HG02981 (cell line): ENCODE measurements at regions not wholly inside any gene's neighbourhood (a gene's known extent, or its start where the extent isn't known, plus 50 kb on each side); places are given as distances from the start of the nearest gene placed in this dataset.
"Not testable (repeated sequence)": the region's sequence is repeated elsewhere in the genome, so short reads cannot be mapped to it uniquely, and the experiment has no call there.

Source experiments
- ATAC-seq: cut with Tn5 transposase; IDR thresholded peaks from one replicate; pipeline ENCODE4 v1.9.1; 2021; ENCODE audit warnings: mild to moderate bottlenecking, moderate library complexity; ENCODE audit not compliant: unreplicated experiment

DNA sequence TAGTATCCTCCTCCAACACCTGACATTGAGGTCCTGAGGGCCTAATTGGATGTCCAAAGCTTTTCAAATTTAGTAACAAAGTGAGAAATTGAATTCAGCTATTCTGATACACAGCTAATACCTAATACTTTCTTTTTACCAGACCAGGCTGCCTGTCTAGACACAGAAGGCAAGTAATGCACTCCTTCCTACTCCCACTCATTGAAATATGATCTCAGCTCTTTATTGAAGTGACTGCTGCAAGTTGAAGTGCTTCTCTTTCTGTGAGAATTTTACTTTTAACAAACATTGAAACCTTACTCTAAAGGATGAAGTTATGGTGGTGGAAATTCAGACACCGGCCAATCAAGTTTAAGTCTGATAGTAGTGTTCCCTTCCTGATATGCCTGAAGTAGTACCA is 90.8 kb upstream of the OGFRL1 start:
- no peak for ATAC-seq

DNA sequence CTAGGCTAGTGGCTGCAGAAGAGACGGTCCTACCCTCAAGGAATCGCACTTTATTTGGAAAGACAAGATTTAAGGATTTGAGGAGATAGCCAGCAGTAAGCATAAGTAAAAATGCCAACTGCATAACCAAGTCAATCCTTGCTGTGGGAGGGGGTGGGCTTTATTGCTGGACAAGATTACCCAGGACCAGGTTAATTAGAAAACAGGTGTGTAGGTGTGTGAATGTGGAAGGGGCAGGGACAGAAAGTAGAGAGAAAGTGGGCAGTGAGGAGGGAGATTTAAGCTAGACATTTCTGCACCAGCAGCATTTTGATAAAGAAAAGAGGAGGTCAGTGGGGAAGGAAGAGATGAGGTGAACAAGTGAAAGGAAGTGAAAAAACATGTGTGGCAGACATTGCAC is 89.7 kb upstream of the OGFRL1 start:
- ATAC-seq = no peak

DNA sequence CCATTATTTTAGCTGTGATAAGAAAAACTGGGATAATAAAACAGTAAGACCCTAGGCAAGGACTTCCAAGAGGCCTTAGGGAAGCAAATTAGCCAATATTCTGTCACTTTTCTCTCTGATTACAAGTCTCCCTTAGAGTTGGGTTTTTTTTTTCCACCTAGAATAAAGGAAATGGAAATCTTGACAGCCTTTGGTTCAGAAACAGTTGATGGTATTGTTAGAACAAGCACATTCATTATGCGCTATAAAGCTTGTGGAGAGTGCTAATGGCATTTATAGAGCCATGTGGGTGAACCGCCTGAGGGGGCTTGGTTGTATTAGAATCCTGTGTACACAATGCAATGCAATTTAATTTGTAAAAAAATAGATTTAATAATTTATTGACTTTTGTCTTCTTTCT is 88.9 kb upstream of the OGFRL1 start:
- no peak for ATAC-seq

DNA sequence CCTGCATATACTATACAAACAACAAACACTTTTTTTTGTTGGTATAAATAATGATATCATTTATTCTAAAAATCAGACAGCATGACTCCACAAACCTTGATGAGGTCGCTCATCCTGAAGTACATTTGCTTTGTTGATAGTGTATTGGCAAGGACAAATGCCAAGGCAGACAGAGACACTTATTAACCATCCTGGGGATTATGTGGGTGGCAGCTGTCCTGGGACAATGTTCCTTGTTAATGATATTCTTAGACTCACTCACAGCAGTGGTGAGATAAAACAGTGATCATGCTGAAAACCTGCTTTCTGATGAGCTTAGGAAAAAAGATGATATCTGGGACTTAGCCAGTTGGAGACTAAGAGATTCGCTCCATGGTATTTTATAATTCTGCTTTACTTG is 85.4 kb upstream of the OGFRL1 start:
- no peak for ATAC-seq

DNA sequence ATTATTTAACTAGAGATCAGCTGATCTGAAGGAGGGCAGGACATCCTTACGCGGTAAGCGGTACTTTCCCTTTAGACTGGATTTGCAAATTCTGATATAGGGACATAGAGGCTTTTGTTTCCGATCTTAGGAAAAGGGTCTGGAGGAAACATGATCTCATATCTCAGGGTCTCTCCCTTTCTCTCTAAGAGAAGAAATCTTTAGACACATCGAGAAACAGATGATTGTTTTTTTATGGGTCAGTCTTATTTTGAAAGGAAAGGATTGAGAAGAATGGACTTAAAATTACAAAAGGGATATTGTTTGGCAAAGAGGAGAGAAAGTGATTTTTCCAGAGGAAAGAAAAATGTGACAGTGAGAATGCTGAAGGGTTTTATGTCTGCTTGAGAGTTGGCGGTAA is 83.9 kb upstream of the OGFRL1 start:
- no peak for ATAC-seq

DNA sequence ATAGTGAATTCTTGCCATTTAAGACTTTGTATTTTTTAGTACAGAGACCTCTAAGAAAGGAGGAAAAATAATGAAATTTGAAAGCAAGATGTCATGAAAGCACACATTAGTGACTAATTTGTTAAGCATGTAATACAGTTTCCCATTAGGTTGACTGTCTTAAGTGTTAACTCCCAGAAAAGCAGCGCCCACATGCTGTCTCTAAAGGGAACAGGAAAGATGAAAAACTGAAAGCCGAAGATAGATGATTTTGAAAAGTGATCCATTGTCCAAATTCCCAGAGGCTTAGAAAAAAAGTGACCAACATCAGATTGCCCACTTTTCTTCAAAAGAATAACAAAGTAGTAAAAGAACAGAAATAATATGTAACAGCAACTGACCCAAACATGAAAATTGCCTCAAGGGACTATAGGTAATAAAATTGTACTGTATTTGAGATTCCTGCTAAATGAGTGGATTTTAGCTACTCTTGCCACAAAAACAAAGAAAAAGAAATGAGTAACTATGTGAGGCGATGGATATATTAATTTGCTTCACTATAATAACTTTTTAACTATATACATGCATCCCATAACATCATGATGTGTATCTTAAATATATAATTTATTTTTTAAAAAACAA is 83.2 kb upstream of the OGFRL1 start:
- ATAC-seq = no peak

DNA sequence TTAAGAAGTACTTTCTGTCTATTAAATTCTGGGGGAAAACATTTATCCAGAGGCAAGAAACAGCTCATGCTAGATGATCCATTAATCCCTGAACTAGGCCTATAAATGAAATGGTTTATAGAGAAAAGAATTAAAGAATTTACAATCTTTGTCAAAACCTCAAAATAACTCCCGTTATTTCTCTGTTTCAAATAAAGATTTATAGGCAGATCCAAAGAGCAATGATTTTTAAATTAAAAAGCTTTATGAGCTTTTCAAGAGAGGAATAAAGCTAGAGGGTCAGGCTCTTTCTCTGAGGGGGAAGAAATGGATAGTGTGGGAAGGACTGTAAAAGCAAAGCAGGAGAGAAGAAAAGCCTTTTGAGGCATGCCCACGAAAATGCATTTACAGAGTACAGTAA is 82.5 kb upstream of the OGFRL1 start:
- no peak for ATAC-seq

DNA sequence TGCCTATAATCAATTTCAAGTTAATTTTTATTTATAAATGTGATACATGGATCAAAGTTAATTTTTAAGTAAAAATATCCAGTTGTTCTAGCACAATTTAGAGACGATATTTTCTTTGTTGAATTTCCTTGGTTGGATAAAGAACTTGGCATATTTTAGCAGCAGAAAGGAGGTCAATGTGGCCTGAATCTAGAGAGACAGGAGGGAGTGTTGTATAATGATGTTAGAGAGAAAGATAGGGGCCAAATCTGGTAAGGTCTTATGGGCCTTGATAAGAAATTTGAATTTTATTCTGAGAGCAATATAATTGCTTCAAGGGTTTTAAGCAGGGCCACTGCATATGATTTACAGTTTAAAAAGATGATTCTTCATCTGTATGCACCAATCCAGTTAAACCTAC is 79.4 kb upstream of the OGFRL1 start:
- ATAC-seq = no peak

DNA sequence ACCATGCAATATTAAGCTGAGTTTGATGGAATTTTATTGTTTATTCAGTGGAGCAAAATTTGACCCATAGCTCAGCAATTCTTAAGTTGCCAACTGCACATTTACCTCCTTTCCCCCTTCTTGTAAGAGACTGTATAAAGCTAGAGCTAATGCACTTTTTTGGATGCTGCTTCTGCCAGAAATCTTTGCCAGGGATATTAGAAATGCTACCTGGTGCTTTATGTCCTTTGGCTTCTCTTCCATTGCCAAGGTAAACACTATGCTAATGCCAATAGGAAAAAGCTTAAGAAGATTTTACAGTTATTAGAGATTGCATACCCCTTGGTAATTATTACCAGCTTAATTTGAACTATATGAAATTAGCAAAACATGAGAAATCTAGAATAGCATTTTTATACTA is 79.0 kb upstream of the OGFRL1 start:
- ATAC-seq = no peak

DNA sequence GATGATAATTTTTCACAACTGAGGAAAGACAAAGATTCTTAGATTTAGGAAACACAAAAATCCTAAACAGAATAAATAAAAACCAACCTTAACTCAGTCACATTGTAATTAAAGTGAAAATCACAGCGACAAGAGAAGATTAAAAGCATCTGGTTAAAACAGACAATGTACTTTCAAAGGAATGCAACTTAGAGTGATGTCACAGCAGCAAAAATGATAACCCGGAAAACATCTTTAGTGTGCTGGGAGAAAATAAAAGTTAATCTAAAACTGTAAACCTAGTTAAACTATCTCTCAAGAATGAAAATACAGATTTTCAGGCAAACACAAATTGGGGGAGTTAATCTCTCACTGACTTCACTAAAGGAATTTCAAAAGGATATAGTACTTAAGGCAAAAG is 76.8 kb upstream of the OGFRL1 start:
- ATAC-seq = no peak

DNA sequence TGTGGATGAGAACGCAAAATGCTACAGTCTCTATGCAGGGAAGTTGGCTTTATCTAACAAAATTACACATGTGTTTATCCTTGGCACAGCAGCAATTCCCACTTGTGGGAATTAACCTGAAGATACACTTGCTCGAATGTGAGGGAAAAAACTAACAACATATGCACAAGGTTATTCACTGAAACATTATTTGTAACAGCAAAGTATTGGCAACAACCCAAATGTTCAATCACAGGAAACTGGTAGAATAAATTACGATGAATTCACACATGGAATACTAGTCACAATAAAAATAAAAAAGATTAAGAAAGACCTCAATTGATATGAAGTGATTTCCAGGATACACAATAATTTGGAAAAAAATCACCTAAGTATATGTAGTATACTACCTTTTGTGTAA is 68.1 kb upstream of the OGFRL1 start:
- ATAC-seq = no peak

DNA sequence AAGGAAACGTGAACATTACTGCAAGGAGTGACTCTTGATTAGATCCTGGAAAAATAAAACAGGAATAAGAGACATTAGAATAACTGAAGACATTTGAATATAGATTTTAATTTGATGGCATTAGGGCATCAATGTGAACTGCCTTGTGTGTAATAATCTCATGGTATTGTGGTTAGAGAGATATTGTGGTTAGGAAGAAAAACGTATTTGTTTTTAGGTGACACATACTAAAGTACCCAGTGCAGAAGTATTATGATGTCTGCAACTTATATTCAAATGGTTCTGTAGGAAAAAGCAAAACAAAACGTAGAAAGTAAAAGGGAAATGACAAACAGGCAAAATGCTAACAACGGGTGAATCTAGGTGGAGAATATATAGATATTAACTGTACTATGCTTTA is 65.9 kb upstream of the OGFRL1 start:
- ATAC-seq = no peak

DNA sequence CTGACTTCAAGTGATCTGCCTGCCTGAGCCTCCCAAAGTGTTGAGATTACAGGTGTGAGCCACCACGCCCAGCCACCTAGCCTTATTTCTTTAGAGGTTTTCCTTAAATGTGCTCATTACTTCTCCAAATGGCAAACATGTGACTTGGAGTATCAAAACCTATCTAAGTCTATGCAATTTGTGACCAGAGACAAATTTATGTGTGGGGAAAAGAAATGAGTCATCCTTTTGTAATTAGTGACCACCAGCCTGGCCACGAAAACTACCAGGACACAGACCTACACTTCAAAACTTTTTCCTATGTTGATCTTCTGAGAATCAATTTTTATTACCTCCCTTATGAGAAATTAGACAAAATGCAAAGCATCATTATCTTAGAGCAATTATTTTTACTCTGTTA is 64.6 kb upstream of the OGFRL1 start:
- no peak for ATAC-seq

DNA sequence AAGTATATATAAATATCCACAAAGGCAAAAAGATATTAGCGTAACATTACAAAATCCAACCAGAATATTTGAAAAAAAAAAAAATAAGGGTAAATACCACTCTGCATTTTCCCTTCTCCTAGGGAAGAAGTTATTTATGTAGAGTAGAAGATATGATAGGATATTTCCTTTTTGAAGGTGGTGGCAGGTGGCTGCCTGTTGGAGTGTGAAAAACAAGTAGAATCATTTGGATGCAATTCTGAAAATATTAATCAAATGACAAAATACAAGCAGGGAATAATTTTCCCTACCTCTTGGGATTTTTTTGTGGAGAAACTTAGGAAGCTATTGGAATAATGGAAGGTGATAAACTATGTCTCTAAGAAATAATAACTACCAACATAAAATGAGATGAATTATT is 62.5 kb upstream of the OGFRL1 start:
- ATAC-seq = no peak

DNA sequence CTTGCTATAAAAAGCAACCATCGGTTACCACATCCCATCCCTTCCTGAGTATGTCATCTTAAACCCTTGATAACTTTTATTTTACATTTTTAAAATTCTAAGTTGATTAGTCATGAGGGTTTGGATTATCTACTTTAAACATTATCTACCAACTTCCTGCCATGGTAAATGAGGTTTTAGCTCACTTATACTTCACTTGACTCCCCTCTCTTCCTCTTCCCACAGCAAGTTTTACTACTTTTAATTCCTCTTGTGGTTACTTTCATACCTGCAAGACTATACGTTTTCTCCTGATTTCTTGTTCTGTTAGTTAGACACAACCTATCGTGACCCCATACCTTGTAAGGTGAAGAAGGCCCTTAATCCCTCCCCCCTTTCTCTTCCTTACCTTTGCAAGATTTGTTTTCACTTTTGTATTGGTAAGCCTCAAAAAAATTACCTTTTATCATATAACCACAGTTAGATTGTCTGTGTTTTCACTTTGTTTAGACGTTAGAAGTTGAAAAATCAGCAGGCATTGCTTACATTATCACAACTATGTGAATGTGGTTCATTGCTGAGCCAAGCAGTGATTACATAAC is 60.1 kb upstream of the OGFRL1 start:
- peak; percentile 39 for ATAC-seq

DNA sequence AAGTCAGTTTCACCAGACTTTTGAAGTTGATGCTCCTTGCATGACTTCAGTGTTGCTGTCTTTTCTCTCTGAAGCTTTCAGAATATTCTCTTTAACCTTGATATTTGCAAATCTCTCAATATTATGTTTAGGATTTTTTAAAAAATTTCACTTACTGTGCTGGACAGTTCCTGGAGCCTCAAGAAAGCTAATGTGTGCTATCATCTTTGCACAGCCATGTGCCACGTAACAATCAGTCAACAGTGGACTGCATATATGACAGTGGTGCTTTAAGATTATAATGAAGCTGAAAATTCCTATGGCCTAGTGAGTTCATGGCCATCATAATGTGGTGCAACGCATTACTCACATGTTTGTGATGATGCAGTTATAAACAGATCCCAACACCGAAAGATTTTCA is 59.1 kb upstream of the OGFRL1 start:
- no peak for ATAC-seq

DNA sequence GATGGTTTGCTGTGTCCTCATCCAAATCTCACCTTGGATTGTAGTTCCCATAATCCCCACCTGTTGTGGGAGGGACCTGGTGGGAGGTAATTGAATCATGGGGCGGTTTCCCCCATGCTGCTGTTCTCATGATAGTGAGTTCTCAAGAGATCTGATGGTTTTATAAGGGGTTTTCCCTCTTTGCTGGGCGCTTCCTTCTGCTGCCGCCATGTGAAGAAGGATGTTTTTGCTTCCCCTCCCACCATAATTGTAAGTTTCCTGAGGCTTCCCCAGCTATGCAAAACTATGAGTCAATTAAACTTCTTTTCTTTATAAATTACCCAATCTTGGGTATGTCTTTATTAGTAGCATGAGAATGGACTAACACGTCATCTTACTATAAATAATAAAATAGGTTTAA is 55.7 kb upstream of the OGFRL1 start:
- ATAC-seq = not testable (repeated sequence)

DNA sequence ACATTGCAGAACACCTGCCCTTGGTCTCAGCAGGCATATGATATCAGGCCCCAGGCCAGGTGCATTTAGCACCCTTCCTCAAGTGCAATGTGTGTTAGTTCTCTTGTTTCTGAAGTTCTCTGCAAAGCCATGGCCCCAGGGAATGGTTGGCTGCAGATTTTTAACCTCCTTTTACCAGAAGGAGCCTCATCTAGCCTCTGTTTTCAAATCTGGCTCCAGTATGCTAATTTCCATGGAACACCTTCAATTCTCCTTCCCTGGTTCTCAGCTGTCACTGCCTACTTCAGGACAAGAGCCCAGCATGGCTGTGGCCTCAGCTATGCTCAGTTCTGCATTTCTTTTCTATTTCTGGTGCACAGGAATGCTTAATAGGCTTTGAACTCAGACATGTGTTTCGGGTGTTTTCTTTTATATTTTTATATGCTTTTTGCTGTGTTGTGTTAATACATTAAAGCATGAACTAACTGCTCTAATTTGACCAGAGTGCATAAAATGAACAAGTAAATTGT is 51.6 kb upstream of the OGFRL1 start:
- ATAC-seq = no peak

DNA sequence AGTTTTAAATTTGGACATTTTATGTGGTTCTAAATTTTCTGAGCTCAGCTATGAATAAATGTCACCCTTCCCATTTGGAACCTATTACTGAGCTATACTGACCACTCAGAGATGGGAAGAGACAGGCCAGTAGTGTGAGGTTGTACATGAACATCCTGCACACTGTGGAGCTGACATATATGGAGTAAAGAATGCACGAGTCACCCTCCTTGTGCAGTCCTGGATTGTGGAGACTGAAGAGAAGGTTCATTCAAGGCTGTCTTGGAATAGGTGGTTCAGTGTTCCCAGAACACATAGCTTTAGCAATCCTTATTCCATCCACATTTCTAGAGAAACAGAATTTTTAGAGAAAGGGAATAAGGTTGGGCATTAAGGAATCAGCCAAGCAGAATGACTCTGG is 50.3 kb upstream of the OGFRL1 start:
- no peak for ATAC-seq
